Lower leg skin (tissue), 3 donors: ENCODE measurements at regions not wholly inside any gene's neighbourhood (a gene's known extent, or its start where the extent isn't known, plus 50 kb on each side); places are given as distances from the start of the nearest gene placed in this dataset.

Source experiments
- CTCF ChIP-seq, 3 donors: fragments of 450-650 bp; IDR thresholded peaks; one replicate each; pipeline ENCODE4 v1.5.1; 2016; ENCODE audit warnings: antibody characterized with exemption in 3 of 3, mild to moderate bottlenecking in 3 of 3, moderate library complexity in 2 of 3
- POLR2A ChIP-seq, 2 donors: fragments of 450-650 bp; IDR thresholded peaks; one replicate each; pipeline ENCODE4 v1.6.1; 2016 to 2017; ENCODE audit warnings: antibody characterized with exemption in 2 of 2, mild to moderate bottlenecking in 1 of 2, moderate library complexity in 1 of 2

GRCh38 chr12:127942981-127943380, 324.0 kb upstream of the TMEM132C start:
- TF ChIP-seq POLR2A (IDR thresholded peaks at IDR 0.05) (no peak), CTCF (IDR thresholded peaks at IDR 0.05) (no peak)
